ENCODE measurements at regions not wholly inside any gene's neighbourhood (a gene's known extent, or its start where the extent isn't known, plus 50 kb on each side); places are given as distances from the start of the nearest gene placed in this dataset.

DNA sequence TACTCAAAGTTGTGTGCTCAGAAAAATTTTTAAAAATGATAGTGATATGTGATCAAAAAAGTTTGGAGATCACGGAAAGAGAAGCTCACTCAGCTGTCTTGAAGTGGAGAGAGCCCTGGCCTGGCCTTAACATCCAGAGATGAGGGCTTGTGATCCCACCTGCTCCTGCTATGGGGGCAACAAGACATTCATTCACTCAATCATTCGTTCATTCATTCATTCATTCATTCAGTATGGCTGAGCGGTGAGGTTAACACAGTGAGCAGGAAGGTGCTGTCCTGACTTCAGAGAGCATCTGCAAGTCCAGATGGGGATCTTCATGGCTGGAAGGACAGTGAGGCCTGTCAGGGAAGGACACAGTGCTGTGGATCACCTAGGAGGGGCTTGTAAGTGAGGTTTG is 112.3 kb downstream of the SLC25A47 start:
- TF ChIP-seq, protein P1, sequence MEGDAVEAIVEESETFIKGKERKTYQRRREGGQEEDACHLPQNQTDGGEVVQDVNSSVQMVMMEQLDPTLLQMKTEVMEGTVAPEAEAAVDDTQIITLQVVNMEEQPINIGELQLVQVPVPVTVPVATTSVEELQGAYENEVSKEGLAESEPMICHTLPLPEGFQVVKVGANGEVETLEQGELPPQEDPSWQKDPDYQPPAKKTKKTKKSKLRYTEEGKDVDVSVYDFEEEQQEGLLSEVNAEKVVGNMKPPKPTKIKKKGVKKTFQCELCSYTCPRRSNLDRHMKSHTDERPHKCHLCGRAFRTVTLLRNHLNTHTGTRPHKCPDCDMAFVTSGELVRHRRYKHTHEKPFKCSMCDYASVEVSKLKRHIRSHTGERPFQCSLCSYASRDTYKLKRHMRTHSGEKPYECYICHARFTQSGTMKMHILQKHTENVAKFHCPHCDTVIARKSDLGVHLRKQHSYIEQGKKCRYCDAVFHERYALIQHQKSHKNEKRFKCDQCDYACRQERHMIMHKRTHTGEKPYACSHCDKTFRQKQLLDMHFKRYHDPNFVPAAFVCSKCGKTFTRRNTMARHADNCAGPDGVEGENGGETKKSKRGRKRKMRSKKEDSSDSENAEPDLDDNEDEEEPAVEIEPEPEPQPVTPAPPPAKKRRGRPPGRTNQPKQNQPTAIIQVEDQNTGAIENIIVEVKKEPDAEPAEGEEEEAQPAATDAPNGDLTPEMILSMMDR (IDR thresholded peaks at IDR 0.05 in 2 of 3, conservative IDR thresholded peaks at IDR 0.05 in 1 of 3; ENCODE audit: borderline replicate concordance in 1 of 3, insufficient read depth in 1 of 3, low read depth in 2 of 3, low read length in 2 of 3), result no peak
- TF ChIP-seq POLR2A (IDR thresholded peaks at IDR 0.05; ENCODE audit: borderline replicate concordance, extremely low read depth, insufficient read depth, insufficient read length), result no peak
- no peak for TF ChIP-seq CEBPB (IDR thresholded peaks at IDR 0.05; ENCODE audit: low read depth)
- no peak for TF ChIP-seq REST (IDR thresholded peaks at IDR 0.05; ENCODE audit: low read depth)
- no peak for TF ChIP-seq EZH2phosphoT487 (IDR thresholded peaks at IDR 0.05; ENCODE audit: borderline replicate concordance)
- TF ChIP-seq RAD21 (IDR thresholded peaks at IDR 0.05; ENCODE audit: low read depth), result no peak
- no peak for TF ChIP-seq CBX3 (IDR thresholded peaks at IDR 0.05; ENCODE audit: low read depth)
- TF ChIP-seq MAX (IDR thresholded peaks at IDR 0.05), result no peak
- no peak for TF ChIP-seq JUND (IDR thresholded peaks at IDR 0.05)

All from HCT116 (cell line).